Neural crest cell (in vitro differentiated cells): ENCODE measurements at regions not wholly inside any gene's neighbourhood (a gene's known extent, or its start where the extent isn't known, plus 50 kb on each side); places are given as distances from the start of the nearest gene placed in this dataset.

Experiments used
- DNase-seq: peaks from one replicate; pipeline ENCODE4 v3.0.0; 2021; ENCODE audit warnings: low read depth, mixed read lengths, low spot score
- H3K27ac Mint-ChIP-seq: one replicate; pipeline ENCODE4 v1.8.0; 2021; ENCODE audit warnings: mild to moderate bottlenecking, mixed read lengths; ENCODE audit not compliant: unreplicated experiment
- H3K27me3 Mint-ChIP-seq: 2 replicates; pipeline ENCODE4 v1.8.0; 2021; ENCODE audit warnings: low read depth, mild to moderate bottlenecking, mixed read lengths
- H3K36me3 Mint-ChIP-seq: 2 replicates; pipeline ENCODE4 v1.8.0; 2021; ENCODE audit warnings: low read depth, mild to moderate bottlenecking, mixed read lengths
- H3K4me1 Mint-ChIP-seq: 2 replicates; pipeline ENCODE4 v1.8.0; 2021; ENCODE audit warnings: mixed read lengths
- H3K4me3 Mint-ChIP-seq: one replicate; pipeline ENCODE4 v1.8.0; 2021; ENCODE audit warnings: mild to moderate bottlenecking, mixed read lengths
- H3K9me3 Mint-ChIP-seq: 2 replicates; pipeline ENCODE4 v1.8.0; 2021; ENCODE audit warnings: mixed read lengths
- TF ChIP-seq, protein P1 (sequence below): fragments of 200-600 bp; sonication (generic); conservative IDR thresholded peaks from 2 replicates; pipeline ENCODE4 v1.5.0; 2021; ENCODE audit warnings: antibody characterized with exemption, mild to moderate bottlenecking

DNA sequence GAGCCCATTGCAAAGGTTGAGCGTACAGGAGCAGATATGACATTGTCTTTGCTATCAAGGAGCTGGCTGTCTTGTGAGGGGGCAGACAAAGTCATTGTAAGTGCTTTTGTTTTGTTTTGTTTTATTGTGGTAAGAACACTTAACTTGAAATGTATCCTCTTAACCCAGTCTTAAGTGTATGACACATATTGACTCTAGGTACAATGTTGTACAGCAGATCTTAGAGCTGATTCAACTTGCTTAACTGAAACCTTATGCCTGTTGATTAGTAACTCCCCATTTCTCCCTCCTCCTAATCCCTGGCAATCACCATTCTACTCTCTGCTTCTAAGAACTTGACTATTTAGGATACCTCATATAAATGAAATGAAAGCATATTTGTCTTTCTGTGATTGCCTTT, 429.0 kb downstream of the BMP2 start:
- Mint-ChIP-seq H3K4me1 (no peaks in the 10 kb centered on the region), H3K27ac (no peak overlapping the region), H3K9me3 (no peaks in the 10 kb centered on the region), H3K36me3 (no peaks in the 10 kb centered on the region), H3K27me3 (peaks cover 6% of the 10 kb centered on the region), H3K4me3 (no peak overlapping the region)
- TF ChIP-seq, protein P1, sequence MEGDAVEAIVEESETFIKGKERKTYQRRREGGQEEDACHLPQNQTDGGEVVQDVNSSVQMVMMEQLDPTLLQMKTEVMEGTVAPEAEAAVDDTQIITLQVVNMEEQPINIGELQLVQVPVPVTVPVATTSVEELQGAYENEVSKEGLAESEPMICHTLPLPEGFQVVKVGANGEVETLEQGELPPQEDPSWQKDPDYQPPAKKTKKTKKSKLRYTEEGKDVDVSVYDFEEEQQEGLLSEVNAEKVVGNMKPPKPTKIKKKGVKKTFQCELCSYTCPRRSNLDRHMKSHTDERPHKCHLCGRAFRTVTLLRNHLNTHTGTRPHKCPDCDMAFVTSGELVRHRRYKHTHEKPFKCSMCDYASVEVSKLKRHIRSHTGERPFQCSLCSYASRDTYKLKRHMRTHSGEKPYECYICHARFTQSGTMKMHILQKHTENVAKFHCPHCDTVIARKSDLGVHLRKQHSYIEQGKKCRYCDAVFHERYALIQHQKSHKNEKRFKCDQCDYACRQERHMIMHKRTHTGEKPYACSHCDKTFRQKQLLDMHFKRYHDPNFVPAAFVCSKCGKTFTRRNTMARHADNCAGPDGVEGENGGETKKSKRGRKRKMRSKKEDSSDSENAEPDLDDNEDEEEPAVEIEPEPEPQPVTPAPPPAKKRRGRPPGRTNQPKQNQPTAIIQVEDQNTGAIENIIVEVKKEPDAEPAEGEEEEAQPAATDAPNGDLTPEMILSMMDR = no peak
- DNase-seq = no peak

DNA sequence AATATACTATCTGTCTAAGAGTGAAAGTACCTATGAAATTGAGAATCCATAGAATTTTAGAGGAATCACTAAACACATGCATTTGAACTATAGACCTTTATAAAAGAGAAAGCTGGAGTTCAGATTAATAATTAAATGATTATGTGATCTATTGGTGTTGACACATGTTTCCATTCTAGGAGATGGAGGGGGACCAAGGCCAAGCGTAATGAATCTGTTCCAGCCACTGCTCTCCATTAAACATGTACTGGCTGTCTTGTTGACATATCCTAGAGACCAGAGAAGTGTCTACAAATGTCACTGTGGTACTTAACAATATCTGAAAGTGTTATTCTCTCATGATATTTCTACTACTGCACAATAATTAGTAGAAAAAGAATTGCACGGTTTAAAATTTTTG, 432.4 kb downstream of the BMP2 start:
- Mint-ChIP-seq H3K36me3 (no peaks in the 10 kb centered on the region), H3K27ac (no peak overlapping the region), H3K4me3 (no peak overlapping the region), H3K27me3 (peaks cover 6% of the 10 kb centered on the region), H3K4me1 (no peaks in the 10 kb centered on the region), H3K9me3 (no peaks in the 10 kb centered on the region)
- DNase-seq = no peak
- TF ChIP-seq, protein P1 = no peak

DNA sequence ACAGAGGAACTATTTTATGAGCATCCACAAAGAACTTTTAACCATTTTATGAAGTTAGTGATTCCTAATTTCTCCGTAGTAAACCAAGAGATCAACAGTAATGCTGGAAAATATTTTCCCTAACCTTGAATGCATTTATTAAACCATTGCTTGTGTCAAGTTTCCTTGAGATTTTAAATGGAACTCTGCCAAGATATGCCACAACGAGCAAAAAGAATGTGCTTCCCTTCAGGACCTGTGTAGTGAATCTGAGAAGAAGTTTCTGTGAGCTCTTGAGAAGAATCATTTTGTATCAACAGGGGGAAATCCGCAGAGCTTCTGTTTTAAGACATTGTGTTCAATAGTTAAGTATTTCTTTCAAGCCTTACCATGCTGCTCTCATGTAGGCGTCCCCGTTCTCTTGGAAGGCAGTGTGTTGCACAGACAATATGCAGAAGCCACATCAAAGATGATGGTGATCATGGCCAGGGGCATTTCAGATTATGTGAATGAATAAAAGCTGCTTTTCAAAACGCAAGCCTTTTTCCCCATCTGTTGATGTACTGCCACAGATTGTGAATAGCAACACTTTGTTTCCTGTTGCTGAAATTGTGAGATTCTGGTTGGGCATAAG, 439.8 kb downstream of the BMP2 start:
- H3K9me3 Mint-ChIP-seq = peaks cover 3% of the 10 kb centered on the region
- peaks cover 15% of the 10 kb centered on the region for H3K4me1 Mint-ChIP-seq
- H3K36me3 Mint-ChIP-seq = no peaks in the 10 kb centered on the region
- TF ChIP-seq, protein P1 = no peak
- no peak overlapping the region for H3K27ac Mint-ChIP-seq
- no peak for DNase-seq
- no peaks in the 10 kb centered on the region for H3K27me3 Mint-ChIP-seq
- H3K4me3 Mint-ChIP-seq = no peak overlapping the region

DNA sequence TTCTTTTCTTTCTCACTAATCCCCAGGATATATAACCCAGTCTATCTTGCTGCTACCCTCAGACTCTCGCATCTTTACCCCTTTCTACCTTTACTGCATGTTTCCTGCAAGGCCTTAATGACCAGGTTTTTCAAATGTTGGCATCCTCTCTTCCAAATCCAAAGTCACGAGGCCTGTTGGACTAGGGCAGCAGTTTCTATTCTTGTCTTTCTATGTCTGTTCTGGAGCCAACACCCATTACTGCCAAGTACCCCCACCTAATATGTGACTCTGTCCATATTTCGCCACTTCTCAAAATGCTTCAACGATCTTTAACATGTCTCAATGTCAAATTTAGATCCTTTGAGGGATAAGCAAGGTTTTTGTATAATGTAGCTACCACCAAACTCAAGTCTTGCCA, 443.4 kb downstream of the BMP2 start:
- TF ChIP-seq, protein P1 = no peak
- no peaks in the 10 kb centered on the region for H3K36me3 Mint-ChIP-seq
- peaks cover 15% of the 10 kb centered on the region for H3K4me1 Mint-ChIP-seq
- peaks cover 3% of the 10 kb centered on the region for H3K9me3 Mint-ChIP-seq
- DNase-seq = no peak
- no peak overlapping the region for H3K27ac Mint-ChIP-seq
- no peak overlapping the region for H3K4me3 Mint-ChIP-seq
- H3K27me3 Mint-ChIP-seq = no peaks in the 10 kb centered on the region

DNA sequence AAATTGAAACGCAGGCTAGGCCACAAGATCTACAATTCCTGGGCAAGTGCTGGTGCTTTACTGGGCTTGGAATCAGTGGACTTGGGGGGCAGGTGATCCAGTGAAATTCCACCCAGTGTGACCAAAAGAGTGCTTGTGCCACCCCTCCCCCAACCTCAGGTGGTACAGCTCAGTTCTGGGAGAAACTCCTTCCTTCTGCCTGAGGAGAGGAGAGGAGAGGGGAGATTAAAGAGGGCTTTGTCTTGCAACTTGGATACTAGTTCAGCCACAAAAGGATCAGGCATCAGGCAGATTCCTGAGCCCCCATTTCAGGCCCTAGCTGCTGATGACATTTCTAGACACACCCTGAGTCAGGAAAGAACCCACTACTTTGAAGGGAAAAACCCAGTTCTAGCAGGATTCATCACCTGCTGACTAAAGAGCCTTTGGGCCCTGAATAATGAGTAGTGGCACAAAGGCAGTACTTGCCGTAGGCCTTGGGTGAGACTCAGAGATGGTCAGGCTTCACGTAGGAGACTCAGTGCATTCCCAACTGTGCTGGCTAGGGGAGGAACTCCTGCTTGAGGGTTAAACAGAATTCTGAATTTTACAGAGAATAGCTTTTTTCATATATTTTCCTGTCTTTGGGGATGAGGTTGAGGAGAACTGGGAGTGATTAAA, 446.7 kb downstream of the BMP2 start:
- DNase-seq = no peak
- Mint-ChIP-seq H3K36me3 (no peaks in the 10 kb centered on the region), H3K9me3 (peaks cover 4% of the 10 kb centered on the region), H3K4me1 (no peaks in the 10 kb centered on the region), H3K4me3 (no peak overlapping the region), H3K27ac (no peak overlapping the region), H3K27me3 (no peaks in the 10 kb centered on the region)
- TF ChIP-seq, protein P1 = no peak
